GM06990 (cell line): ENCODE measurements at regions not wholly inside any gene's neighbourhood (a gene's known extent, or its start where the extent isn't known, plus 50 kb on each side); places are given as distances from the start of the nearest gene placed in this dataset.
"Not testable (repeated sequence)": the region's sequence is repeated elsewhere in the genome, so short reads cannot be mapped to it uniquely, and the experiment has no call there.

ENCODE experiments used
- DNase-seq: peaks from one replicate; pipeline ENCODE4 v3.0.0-alpha.2; 2011; ENCODE audit not compliant: insufficient read length; ENCODE audit errors: extremely low read depth
- H3K27me3 ChIP-seq: replicated peaks from 2 replicates; pipeline ENCODE4 v1.6.0; 2011; ENCODE audit warnings: low read length; ENCODE audit not compliant: control insufficient read depth, insufficient read depth
- H3K36me3 ChIP-seq: 2 replicates; pipeline ENCODE4 v1.5.1; 2011; ENCODE audit warnings: low read length; ENCODE audit not compliant: control insufficient read depth, insufficient read depth
- H3K4me3 ChIP-seq: replicated peaks from 2 replicates; pipeline ENCODE4 v1.5.1; 2011; ENCODE audit warnings: low read depth, mild to moderate bottlenecking, control low read depth, low read length
- CTCF ChIP-seq: IDR thresholded peaks from 2 replicates; pipeline ENCODE4 v1.5.1; 2011; ENCODE audit warnings: low read length, control low read depth, mild to moderate bottlenecking, inconsistent platforms; ENCODE audit not compliant: insufficient read depth, poor library complexity, severe bottlenecking

- H3K27me3 ChIP-seq: no peaks in the 10 kb centered on the region
- no peaks in the 10 kb centered on the region for H3K36me3 ChIP-seq
- H3K4me3 ChIP-seq: no peak overlapping the region
- DNase-seq: no peak
- no peak for TF ChIP-seq CTCF
Observed at GRCh38 chr1:185393205-185393604, 76.2 kb upstream of the IVNS1ABP start.

GRCh38 chr1:185388815-185389214, 71.8 kb upstream of the IVNS1ABP start:
- no peak for TF ChIP-seq CTCF
- no peak for DNase-seq
- H3K4me3 ChIP-seq: no peak overlapping the region

GRCh38 chr1:185388346-185388745, 71.3 kb upstream of the IVNS1ABP start:
- no peak for DNase-seq
- H3K36me3 ChIP-seq: no peaks in the 10 kb centered on the region
- no peak for TF ChIP-seq CTCF
- H3K4me3 ChIP-seq: no peak overlapping the region
- H3K27me3 ChIP-seq: no peaks in the 10 kb centered on the region

More at GRCh38 chr1:185388815-185389214, 71.8 kb upstream of the IVNS1ABP start:
- Histone ChIP-seq H3K27me3 (no peaks in the 10 kb centered on the region), H3K36me3 (no peaks in the 10 kb centered on the region)

- DNase-seq: no peak
- Histone ChIP-seq H3K4me3 (no peak overlapping the region), H3K36me3 (no peaks in the 10 kb centered on the region), H3K27me3 (no peaks in the 10 kb centered on the region)
- no peak for TF ChIP-seq CTCF
Observed at GRCh38 chr1:185385991-185386390, 68.9 kb upstream of the IVNS1ABP start.

GRCh38 chr1:185383805-185384204, 66.8 kb upstream of the IVNS1ABP start:
- not testable (repeated sequence) for H3K36me3 ChIP-seq, DNase-seq, H3K4me3 ChIP-seq, H3K27me3 ChIP-seq

- TF ChIP-seq CTCF: no peak
- no peak for DNase-seq
- no peaks in the 10 kb centered on the region for H3K36me3 ChIP-seq
- no peaks in the 10 kb centered on the region for H3K27me3 ChIP-seq
- H3K4me3 ChIP-seq: no peak overlapping the region
Observed at GRCh38 chr1:185377831-185378230, 60.8 kb upstream of the IVNS1ABP start.
